Stimulated activated CD4-positive, alpha-beta T cell treated with anti-CD3 and anti-CD28 coated beads, Interleukin-4, amount 100 ng/mL, for 48 hours (primary cell): ENCODE measurements at regions not wholly inside any gene's neighbourhood (a gene's known extent, or its start where the extent isn't known, plus 50 kb on each side); places are given as distances from the start of the nearest gene placed in this dataset.

Source experiments
- DNase-seq, 2 donors: peaks; one replicate each; pipeline ENCODE4 v3.0.0-alpha.2; 2020; ENCODE audit warnings: low read depth in 2 of 2

DNA sequence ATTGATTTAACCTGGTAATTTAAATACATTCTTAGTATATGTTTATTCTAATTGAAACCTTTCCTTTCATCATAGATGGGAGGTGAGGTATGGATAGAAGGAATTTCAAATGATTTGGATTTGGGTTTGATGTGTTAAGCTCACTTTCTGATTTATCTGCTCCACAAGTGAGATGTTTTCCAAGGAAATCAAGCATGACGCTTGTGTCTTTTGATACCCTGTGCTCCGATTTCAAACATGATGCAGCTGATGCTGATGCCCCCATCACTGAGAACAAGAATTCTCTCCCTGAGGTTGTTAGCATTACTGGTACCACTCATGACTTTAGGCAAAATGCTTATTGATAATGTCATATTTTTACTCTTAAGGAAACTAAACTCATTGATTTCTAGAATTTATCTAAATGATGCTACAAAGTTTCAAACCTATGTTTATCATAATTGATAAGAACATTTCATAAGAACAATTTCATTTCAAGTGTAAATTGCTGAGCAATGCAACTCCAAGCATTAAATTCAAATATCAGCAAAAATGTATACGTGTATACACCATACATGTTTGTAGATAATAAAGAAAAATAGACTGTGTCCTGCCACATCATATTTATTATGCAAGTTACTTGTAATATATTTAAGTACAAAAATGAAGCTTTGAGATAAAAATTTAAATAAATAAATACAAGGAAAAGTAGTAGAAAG is 75.5 kb upstream of the LRIG3 start:
- no peak for DNase-seq

DNA sequence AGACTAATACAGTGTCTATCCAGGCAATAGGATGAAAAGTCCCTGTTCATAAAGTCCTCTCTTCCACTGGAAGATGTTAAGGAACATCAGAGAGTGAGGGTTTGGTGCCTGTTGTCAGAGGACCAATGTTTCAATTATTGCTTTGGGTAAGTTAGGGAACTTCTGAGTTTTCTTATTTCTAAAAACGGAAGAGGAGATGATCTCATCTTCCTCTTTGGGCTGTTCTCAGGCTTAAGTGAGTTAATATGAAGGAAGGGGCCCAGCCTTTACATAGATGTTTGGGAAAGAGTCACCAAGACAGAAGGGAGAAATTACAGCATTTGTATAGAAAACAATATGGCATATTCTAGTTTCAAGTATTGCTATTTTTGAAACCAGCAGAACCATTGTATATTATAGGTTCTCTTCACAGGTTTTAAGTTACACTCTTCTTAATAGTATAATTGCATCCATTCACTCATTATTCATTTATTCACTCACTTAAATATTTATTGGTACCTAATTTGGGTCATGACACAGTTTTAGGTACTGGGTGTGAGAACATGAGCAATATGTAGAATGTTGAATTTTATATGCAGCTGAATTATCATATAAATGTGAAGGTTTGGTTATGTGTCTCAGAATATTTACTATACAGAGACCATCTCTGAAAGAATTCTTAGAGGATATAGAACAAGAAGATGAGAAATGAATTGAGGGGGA is 68.5 kb upstream of the LRIG3 start:
- no peak for DNase-seq

DNA sequence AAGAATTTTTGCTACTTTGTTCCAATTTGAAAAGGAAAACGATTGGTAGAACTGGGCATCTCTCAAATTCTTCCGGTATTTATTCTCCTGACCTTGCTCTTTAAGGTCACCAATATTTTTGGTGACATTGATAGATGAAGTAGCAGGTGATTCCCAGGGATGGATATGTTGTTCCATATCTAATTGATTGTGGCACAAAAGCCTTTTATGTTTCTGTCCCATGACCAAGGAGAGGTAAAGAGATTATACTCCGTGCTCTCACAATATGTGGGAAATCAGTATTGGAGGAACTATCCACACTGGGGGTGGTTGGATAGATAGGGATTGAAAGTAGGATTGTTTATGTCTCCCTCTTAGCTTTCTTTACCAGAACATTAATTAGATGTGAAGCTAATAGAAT is 61.7 kb upstream of the LRIG3 start:
- DNase-seq, result no peak

DNA sequence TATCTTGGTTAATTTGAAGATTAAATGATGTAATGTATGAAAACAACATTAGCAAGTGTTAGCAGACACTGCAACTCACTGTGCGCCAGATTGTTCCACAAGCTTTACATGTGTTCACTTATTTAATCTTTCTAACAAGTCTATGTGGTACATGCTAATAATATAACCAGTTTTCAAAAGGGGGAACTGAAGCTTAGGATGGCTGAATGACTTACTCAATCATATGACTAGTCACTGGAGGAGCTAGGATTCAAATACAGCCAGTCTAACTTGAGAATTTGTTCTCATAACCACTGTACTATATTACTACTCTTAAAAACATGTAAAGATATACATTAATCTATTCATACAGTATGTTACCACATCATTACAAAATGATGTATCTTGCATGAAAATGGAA is 60.5 kb upstream of the LRIG3 start:
- no peak for DNase-seq

DNA sequence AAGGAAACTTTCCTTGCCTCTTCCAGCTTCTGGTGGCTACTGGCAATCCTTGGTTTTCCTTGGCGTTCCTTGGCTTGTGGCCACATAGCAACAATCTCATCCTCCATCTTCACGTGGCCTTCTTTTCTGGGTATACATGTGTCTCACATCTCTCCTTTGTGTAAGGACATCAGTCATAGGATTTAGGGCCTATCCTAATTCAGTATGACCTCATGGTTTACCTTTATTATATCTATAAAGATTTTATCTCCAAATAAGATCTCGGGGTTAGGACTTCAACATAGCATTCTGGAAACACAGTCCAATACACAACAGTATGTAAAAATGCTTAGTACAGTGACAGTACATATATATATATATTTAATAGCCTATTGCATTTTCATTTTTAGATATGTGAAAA is 58.4 kb upstream of the LRIG3 start:
- no peak for DNase-seq

DNA sequence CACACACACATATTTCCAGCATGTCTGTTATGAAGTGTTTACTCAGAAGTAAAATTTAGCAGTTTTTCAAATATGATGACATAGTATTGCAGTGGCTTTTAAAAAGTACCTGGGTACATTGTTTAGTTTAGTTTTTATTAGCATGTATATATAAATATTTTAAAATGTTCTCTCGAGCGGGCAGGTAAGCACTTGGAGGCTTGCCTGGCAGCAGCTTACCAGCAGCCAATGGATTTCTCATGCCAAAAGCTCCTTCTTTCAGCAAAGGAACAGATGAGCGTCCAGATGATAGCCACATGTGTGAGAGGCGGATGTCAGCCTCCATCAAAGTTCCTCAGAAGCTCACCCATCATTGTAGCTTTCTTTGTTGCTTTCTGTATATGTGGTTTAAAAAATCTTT is 57.2 kb upstream of the LRIG3 start:
- DNase-seq, result no peak

DNA sequence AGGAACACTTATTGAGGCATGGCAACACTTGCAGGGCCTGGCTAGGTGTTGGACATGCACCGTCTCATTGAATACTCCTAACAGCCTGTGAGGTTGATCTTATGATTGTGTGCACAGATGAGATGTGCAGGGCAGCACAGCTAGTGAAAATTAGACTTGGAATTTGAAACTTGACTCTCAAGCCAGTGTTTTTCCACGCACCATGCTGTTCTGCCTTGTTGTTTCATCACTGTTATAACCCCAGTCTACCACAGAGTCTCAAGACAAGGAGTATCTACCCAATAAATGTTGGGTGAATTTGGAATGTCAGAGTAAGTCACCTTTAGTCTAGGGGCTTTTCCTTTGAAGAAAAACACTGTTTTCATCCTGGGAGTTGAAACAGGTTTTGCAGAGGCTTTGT is 55.8 kb upstream of the LRIG3 start:
- no peak for DNase-seq
